GM21423 (cell line): ENCODE measurements at regions not wholly inside any gene's neighbourhood (a gene's known extent, or its start where the extent isn't known, plus 50 kb on each side); places are given as distances from the start of the nearest gene placed in this dataset.

Experiments used
- ATAC-seq: cut with Tn5 transposase; IDR thresholded peaks from one replicate; pipeline ENCODE4 v1.9.1; 2021; ENCODE audit warnings: mild to moderate bottlenecking, moderate library complexity; ENCODE audit not compliant: unreplicated experiment

DNA sequence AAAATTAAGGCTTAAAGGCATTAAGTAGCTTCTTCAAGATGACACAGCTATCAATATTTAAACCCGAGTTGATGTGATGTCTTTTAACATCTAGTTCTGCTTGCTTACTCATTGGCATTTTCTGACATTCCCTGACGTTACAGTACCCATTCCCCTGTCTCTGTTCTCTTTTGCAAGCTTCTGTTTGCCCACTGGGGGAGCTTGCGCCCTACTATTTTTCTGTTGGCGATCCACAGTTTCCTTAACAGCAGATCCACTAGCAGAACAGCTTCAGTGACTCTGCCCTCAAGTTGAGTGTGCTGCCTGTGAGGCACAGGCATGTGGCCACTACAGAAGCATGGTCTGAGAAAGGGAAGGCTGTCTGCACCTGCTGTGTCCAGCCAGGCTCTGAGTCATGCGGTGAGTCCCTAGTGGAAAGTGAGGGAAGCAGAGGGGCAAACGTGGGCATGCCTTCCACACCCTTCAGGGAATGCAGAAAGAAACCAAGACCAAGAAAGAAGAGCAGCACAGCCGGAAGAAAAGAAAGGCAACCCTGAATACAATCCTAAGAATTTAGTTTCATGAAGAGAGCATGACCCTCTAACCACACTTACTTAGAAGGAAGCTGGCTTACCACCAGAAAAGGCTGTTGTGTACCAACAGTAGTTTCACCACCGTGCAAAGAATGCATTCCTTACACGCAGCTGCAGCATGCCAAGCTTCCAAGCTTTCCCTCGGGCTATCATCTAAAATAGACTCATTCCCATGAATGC, 97.7 kb upstream of the VGLL2 start:
- no peak for ATAC-seq

DNA sequence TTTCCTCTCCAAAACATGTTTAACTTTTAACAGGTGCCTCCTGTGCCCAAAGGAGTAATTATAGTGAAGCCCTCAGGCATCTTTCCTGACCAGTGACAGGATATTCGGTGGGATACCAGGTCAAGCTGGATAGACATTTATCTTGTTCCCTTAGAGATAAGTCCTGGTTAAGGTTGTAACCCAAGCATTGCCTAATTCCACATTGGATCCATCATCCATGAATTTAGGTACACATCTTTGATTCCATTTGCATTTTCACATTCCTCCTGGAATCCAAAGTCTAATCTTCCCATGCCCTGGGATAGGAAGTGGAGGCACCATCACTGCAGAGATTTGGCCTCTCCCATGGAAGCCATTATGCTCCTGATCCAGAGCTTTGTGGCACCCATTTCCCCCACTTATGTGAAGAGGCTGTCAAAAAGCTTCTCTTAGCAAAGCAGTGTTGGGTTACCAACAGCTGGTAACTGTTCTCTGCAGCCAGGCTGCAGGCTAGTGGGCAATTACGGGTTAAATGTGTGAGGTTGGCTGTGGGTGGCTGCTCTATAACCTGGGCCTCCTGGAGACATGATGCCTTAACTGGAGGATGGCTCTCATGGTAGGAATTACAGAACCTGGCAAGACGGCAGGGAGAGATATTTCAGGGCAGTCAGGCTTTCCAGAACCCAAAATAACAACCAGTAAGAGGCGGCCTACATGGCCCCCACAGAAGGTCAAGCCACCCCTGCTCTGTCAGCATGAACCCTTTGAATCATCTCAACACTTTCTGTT, 96.9 kb upstream of the VGLL2 start:
- ATAC-seq: no peak

DNA sequence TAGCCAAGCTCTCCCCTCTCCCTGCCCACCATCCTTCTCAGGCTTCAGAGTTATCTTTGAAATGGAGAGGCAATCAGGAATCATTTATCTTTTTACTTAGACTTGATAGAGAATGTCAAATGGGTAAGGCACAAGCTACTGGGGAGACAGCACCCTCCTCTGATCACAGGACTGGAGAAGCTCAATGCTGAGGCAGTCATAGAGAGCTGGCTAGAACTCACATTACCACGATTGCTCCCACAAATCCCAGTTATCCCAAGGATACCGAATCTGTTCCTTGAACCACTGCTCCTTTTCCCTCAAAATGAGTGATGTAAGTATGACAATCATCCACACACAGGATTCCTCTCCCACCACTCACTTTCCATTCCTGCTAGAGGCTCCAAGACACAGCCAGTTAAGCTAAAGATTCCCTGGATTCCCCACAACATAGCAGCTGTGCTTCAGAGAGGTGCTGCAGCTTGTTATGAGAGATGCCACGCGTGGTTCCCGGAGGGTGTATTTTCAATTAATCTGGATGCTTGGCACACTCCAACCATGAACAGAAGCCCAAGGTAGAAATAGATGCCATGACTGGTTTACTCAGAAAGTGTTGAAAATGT, 96.2 kb upstream of the VGLL2 start:
- ATAC-seq: no peak

DNA sequence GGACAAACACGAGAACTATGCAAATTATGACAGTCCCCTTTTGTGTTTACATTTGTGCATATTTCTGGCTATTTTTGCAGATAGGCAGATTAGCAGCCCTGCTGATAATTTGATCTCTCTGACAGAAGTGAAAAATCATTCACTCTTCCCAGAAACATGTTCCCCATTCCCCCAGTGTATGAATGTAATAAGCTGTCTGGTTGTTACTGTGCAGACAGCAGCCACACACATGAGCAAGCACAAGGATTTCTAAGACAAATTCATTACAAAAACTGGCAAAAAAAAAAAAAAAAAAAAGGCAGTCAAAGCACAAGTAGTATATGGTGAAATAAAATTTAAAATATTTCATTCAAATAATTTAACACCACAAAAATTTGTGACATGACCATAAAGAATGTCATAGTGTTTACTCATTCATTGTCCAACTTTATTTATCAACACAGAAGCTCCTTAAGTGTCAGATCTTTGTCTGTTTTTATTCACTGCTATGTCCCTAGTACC, 95.5 kb upstream of the VGLL2 start:
- no peak for ATAC-seq

DNA sequence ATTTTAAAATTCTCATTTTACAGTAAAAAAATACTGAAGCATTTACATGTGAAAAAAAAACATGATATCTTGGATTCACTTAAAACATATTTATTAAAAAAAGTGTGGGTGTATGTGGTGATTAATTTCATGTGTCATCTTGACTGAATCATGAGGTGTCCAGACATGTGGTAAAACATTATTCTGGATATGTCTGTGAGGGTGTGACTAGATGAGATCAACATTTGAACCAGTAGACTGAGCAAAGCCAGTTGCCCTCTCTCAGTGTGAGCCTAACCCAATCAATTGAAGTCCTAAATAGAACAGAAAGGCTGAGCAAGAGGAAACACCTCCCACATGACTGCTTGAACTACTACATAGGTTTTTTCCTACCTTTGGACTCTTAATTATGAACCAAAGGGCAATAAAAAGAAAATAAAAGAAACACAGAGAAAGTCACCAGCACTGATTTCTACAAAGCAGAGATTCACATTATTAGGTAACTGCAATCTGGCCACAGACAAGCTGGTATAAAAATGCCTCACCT, 90.5 kb upstream of the VGLL2 start:
- ATAC-seq: no peak

DNA sequence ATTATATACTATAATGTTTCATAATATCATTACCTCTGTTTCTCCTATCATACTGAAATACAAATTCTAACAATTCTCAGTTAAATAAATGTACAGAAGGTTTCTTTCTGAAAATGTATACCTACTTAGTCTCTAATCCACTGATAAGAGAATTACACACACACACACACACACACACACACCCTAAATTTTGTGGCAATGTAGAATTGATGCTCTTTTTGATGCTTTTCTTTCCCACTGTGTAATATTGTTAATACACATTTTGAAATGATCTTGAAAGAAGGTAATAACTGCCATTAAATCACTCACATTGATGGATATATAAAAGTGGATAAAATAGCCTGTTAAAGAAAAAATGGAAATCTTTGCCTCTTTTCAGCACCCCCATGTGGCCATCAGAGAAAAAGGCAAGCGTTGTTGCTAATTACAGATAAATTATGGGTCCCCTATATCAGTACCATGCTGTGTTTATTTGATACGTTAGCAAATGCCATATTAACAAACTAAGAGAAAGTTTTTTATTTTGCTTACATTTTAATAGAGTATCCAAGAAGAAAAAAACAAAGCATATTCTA, 76.6 kb upstream of the VGLL2 start:
- no peak for ATAC-seq

DNA sequence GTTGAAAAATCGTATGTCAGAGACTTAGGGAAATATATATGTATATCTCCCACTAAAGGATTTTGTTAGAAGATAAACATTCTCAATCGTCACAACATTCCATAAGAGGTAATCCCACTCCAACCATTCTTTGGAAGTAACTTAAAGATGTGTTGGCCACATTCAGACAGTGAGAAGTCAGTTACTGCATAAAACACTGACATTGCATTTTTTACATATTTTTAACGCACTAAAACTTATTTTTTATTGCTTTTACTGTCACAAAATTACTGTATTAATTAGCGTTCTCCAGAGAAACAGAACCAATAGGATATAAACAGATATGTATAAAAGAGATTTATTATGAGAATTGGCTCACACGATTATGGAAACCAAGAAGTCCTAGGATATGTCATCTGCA, 74.3 kb upstream of the VGLL2 start:
- ATAC-seq: no peak

DNA sequence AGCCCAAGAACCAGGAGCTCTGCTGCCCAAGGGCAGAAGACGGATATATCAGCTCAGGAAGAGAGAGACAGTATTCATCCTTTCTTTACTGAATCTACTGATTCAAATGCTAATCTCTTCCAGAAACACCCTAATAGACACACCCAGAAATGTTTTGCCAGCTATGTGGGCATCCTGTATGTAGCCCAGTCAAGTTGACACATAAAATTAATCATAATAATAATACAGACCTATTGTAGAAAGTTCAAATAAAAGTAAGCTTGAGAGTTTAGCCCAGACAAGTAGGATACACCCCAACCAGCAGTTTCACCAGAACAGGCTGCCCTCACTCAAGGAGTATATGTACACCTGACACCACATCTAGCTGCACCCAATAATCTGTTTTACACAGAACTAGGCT, 73.9 kb upstream of the VGLL2 start:
- ATAC-seq: no peak

DNA sequence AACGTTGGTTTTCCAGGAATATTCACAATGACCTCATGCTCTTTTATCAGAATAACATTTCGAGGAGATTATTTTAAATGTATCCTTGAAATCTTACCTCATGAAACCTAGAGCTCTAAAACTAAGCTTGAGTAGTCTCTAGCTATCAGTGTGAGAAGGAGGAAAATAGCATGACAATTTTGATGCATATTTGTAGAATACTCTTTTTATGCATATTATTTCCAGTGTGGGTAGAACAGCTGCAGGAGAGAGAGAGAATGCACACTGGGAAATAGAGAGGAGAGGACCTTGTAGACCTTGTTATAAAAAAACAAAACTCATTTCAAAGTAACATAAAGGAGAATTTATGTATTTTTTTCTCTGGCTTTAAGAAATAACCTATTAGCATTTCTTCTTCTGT, 71.1 kb upstream of the VGLL2 start:
- no peak for ATAC-seq

DNA sequence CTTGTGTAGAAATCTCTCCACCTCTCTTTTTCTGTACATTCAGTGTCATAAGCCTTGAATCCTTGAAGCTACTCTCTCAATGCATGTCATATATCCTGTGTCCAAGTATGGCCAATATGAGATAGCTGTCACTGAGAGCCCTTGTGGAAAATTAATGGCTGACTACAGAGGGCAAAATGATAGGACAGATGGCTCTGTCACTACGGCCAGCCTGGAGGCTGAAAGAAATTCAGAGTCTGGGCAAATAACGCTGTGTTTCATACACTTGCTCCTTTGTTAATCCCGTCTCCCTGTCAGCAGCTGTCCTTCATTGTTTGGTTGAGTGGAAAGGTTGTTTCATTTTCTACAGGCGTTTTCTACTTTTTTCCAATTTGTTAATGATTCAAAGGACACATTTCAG, 70.4 kb upstream of the VGLL2 start:
- ATAC-seq: no peak

DNA sequence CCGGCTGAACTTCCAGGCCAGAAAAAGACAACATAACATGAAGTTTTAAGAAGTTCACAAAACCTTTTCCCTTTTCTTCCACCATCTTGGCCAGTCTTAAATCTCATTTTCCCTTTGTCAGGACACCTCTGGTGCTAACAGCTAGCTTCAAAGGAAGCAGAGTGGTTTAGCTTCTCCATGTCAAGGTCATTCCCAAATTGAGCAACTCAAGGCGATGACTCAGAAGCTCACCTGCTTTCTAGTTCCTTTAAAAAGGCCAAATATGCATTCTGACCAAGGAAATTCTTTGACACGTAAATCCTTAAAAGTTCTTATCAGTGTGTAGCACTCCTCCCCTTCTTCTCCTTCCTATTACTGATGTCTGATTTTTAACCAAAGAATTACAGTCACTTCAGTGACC, 69.6 kb upstream of the VGLL2 start:
- no peak for ATAC-seq

DNA sequence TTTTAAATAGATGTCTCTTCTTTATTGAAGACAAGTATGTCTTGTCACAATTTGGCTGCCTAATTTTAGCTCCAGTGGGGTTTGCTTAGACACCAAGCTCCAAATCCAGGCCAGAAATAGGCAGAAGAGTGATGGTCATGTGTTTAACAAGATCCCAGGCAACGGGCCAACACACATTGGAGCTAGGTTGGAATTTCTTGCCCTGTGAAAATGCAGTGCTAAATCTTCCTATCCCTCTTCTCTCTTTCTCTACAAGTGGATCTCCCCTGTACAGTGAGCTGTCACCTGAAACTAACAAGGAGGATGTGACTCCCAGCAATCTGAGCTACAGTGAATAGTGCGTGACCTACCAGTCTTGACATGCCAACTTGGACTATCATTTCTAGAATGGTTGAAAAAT, 65.3 kb upstream of the VGLL2 start:
- ATAC-seq: no peak

DNA sequence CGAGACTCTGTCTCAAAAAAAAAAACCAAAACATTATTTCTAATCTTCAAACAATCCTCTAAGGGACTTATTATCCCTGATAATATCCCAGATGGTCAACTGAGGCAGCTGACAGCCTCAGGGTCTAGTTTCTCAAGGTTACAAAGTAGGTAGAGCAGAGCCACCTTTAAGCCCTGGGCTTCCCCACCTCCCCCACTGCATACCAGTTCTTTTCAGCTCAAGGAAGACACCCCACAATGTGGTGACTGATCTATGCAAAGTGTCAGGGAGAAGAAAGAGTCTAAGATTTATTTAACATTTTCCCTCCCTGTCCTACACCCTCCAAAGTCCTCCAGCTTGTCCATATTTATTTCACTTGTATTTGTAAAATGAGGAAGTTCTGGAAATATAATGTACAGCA, 60.5 kb upstream of the VGLL2 start:
- ATAC-seq: no peak

DNA sequence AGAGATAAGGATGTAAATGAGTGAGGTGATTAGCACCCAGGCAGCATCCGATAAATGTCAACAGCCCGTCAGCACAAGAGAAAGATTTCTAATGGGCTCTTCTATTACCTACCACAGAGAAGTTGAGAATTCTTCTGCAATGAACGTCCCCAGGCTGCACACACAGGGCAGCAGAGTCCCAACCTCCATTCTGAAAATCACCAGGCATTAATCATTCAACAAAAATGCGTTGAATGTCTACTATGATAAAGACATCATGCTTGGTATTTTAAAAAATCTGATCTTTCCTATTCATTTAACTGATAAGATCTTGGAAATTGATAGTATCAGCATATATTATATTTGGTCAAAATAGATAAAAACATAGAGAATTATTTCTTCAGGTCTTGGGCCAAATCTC, 59.5 kb upstream of the VGLL2 start:
- no peak for ATAC-seq

DNA sequence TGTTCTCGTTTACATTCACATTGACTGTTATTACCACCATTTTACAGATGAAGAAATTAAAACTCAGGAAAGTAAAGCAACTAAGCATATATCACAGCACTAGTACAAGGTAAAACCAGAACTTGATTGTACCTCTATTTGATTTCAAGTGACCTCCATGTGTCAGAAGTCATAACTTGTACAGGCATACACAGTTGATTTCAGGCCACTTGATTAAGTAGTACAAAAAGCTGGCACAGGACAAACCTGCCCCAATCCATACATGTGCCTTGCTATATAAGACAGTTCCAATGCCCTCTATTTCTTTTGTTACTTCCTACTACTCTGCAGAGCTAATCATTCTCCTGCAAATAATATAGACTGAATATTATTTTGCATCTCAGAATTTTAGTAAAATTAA, 58.8 kb upstream of the VGLL2 start:
- no peak for ATAC-seq

DNA sequence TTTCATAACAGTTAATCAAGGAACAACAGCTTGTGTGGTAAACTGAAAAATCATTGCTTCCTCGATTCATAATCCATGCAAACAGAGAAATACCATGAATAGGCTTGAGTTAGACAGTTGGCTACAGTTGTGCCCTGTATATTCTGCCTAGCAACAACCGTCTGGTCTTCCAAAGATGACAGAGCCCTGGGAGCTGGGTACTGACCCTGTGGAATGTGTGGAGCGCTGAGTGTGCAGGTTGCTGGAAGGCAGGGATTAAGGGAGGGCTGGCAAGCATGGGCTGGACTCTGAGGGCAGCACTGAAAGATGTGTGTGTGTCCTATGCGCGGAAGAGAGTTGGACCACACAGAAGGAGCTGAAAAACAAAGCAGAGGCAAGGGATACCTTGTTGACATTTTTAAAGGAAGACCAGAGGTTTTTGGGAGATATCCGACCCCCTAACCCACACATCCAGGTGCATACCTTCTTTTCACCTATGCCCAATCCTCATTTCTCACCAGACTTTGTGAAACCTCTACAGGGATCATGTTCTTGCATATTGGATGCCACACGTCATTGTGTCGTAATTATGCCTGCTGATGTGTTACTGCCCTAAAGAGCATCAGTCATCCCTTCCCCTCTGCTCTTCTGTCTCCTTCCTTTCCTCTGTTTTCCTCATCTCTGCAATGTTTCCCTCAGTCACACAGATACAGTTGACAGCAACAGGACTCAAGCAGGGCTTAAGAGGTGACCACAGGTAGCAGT, 58.2 kb upstream of the VGLL2 start:
- ATAC-seq: no peak

DNA sequence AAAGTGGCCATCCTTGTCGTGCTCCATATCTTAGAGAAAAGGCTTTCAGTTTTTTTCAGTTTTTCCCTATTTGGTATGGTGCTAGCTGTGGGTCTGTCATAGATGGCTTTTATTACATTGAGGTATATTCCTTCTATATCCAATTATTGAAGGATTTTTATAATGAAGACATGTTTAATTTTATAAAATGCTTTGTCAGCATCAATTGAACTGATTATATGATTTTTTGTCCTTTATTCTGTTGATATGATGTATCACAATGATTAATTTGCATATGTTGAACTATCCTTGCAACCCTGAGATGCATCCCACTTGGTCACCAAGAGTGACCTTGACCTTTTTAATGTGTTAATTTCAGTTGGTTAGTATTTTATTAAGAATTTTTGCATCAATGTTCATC, 55.1 kb upstream of the VGLL2 start:
- no peak for ATAC-seq

DNA sequence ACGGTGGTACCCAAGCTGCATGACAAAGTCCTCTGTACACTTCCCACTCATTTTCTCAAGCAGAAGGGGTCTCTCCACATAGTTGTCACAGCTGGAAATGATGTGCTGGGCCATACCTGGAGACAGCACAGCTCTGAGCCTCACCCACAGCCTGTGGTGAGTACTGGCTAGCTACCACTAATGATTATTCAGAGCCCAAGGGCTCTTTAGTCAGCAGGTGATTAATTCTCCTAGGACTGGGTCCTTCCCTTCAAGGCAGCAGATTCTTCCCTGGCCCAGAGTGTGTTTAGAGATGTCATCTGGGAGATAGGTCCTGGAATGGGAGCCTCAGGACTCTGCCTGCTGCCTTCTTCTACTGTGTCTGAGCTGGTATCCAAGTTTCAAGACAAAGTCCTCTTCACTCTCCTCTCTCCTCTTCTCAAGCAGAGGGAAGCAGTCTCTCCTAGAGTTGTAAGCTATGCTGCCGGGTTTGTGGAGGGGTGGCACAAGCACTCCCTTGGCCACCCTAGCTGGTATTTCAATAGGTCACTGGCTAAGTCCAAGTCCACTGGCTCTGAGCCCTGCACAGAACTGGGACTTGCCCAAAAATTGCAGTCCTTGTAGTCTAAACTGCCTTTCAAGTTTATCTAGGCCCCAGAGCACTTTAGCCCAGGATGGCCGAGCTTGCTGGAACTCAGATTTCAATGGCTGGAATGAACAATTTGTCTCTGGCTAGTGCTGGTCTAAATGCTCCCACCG, 49.8 kb upstream of the VGLL2 start:
- no peak for ATAC-seq
